HAP-1 (cell line): ENCODE measurements at regions not wholly inside any gene's neighbourhood (a gene's known extent, or its start where the extent isn't known, plus 50 kb on each side); places are given as distances from the start of the nearest gene placed in this dataset.

Experiments
- DNase-seq, 2 experiments: peaks; one replicate each; pipeline ENCODE4 v3.0.0-alpha.2; 2016 to 2020; ENCODE audit warnings: low spot score in 2 of 2
- H3K27me3 ChIP-seq: fragments of 250-450 bp; sonication (Bioruptor Pico); 2 replicates; pipeline ENCODE4 v1.5.1; 2020; ENCODE audit warnings: low read depth, mild to moderate bottlenecking, moderate library complexity
- H3K36me3 ChIP-seq: fragments of 250-450 bp; sonication (Bioruptor Pico); replicated peaks from 2 replicates; pipeline ENCODE4 v1.5.1; 2020; ENCODE audit warnings: mild to moderate bottlenecking
- H3K4me1 ChIP-seq: fragments of 250-450 bp; sonication (Bioruptor Pico); 2 replicates; pipeline ENCODE4 v1.5.1; 2020; ENCODE audit warnings: mild to moderate bottlenecking
- H3K4me3 ChIP-seq: fragments of 250-450 bp; sonication (Bioruptor Pico); 2 replicates; pipeline ENCODE4 v1.5.1; 2020; ENCODE audit warnings: mild to moderate bottlenecking, moderate library complexity
- H3K9me3 ChIP-seq: fragments of 250-450 bp; sonication (Bioruptor Pico); 2 replicates; pipeline ENCODE4 v1.5.1; 2020; ENCODE audit warnings: mild to moderate bottlenecking, moderate library complexity
- in situ Hi-C: fragments of 300-500 bp; cut with MboI; formaldehyde crosslinking; loops from 3 replicates; pipeline ENCODE4 v1.14.3; 2020; ENCODE audit warnings: low sequenced_read_pairs, inconsistent platforms, mixed read lengths

- Histone ChIP-seq H3K36me3 (no peaks in the 10 kb centered on the region), H3K4me1 (no peaks in the 10 kb centered on the region), H3K9me3 (no peaks in the 10 kb centered on the region), H3K27me3 (no peaks in the 10 kb centered on the region), H3K4me3 (no peak overlapping the region)
- in situ Hi-C loops = no loop called here
- no peak for DNase-seq
Measured at GRCh38 chr9:10744669-10745068, 131.9 kb upstream of the PTPRD start.

GRCh38 chr9:10753474-10753873 lies 140.7 kb upstream of the PTPRD start:
- H3K27me3 ChIP-seq = no peaks in the 10 kb centered on the region
- no peaks in the 10 kb centered on the region for H3K4me1 ChIP-seq
- no peaks in the 10 kb centered on the region for H3K9me3 ChIP-seq
- H3K4me3 ChIP-seq = no peak overlapping the region
- DNase-seq = no peak
- no peaks in the 10 kb centered on the region for H3K36me3 ChIP-seq
- in situ Hi-C loops = no loop called here

- no peaks in the 10 kb centered on the region for H3K36me3 ChIP-seq
- H3K27me3 ChIP-seq = no peaks in the 10 kb centered on the region
- in situ Hi-C loops = no loop called here
- H3K9me3 ChIP-seq = no peaks in the 10 kb centered on the region
- no peak for DNase-seq
- H3K4me1 ChIP-seq = no peaks in the 10 kb centered on the region
- no peak overlapping the region for H3K4me3 ChIP-seq
Measured at GRCh38 chr9:10764481-10764880, 151.7 kb upstream of the PTPRD start.

GRCh38 chr9:10773136-10773535 lies 160.3 kb upstream of the PTPRD start:
- in situ Hi-C loops = no loop called here
- no peaks in the 10 kb centered on the region for H3K9me3 ChIP-seq
- H3K27me3 ChIP-seq = no peaks in the 10 kb centered on the region
- no peaks in the 10 kb centered on the region for H3K4me1 ChIP-seq
- no peaks in the 10 kb centered on the region for H3K36me3 ChIP-seq
- no peak overlapping the region for H3K4me3 ChIP-seq
- no peak for DNase-seq

- Histone ChIP-seq H3K4me1 (no peaks in the 10 kb centered on the region), H3K27me3 (no peaks in the 10 kb centered on the region), H3K9me3 (no peaks in the 10 kb centered on the region), H3K4me3 (no peak overlapping the region), H3K36me3 (no peaks in the 10 kb centered on the region)
- DNase-seq = no peak
- in situ Hi-C loops = no loop called here
Measured at GRCh38 chr9:10774051-10774450, 161.2 kb upstream of the PTPRD start.

- in situ Hi-C loops = no loop called here
Measured at GRCh38 chr9:10785255-10785654, 172.5 kb upstream of the PTPRD start.

GRCh38 chr9:10793306-10793705 lies 180.5 kb upstream of the PTPRD start:
- no peak for DNase-seq
- Histone ChIP-seq H3K36me3 (no peaks in the 10 kb centered on the region), H3K4me3 (no peak overlapping the region), H3K9me3 (no peaks in the 10 kb centered on the region), H3K4me1 (no peaks in the 10 kb centered on the region), H3K27me3 (no peaks in the 10 kb centered on the region)
- in situ Hi-C loops = no loop called here

More at GRCh38 chr9:10785255-10785654, 172.5 kb upstream of the PTPRD start:
- H3K36me3 ChIP-seq = no peaks in the 10 kb centered on the region
- H3K27me3 ChIP-seq = no peaks in the 10 kb centered on the region
- H3K4me3 ChIP-seq = no peak overlapping the region
- no peak for DNase-seq
- no peaks in the 10 kb centered on the region for H3K9me3 ChIP-seq
- no peaks in the 10 kb centered on the region for H3K4me1 ChIP-seq

GRCh38 chr9:10804486-10804885 lies 191.7 kb upstream of the PTPRD start:
- Histone ChIP-seq H3K27me3 (no peaks in the 10 kb centered on the region), H3K36me3 (no peaks in the 10 kb centered on the region), H3K4me1 (no peaks in the 10 kb centered on the region), H3K9me3 (no peaks in the 10 kb centered on the region), H3K4me3 (no peak overlapping the region)
- DNase-seq = no peak
- in situ Hi-C loops = no loop called here

GRCh38 chr9:10806868-10807267 lies 194.1 kb upstream of the PTPRD start:
- H3K36me3 ChIP-seq = no peaks in the 10 kb centered on the region
- H3K27me3 ChIP-seq = no peaks in the 10 kb centered on the region
- DNase-seq = no peak
- no peaks in the 10 kb centered on the region for H3K4me1 ChIP-seq
- no peaks in the 10 kb centered on the region for H3K9me3 ChIP-seq
- H3K4me3 ChIP-seq = no peak overlapping the region
- in situ Hi-C loops = no loop called here

GRCh38 chr9:10818206-10818605 lies 205.4 kb upstream of the PTPRD start:
- Histone ChIP-seq H3K27me3 (no peaks in the 10 kb centered on the region), H3K9me3 (no peaks in the 10 kb centered on the region), H3K36me3 (no peaks in the 10 kb centered on the region), H3K4me3 (no peak overlapping the region), H3K4me1 (no peaks in the 10 kb centered on the region)
- no peak for DNase-seq
- in situ Hi-C loops = no loop called here

GRCh38 chr9:10835791-10836463 lies 223.1 kb upstream of the PTPRD start:
- Histone ChIP-seq H3K4me3 (no peak overlapping the region), H3K9me3 (no peaks in the 10 kb centered on the region), H3K36me3 (no peaks in the 10 kb centered on the region), H3K4me1 (no peaks in the 10 kb centered on the region), H3K27me3 (no peaks in the 10 kb centered on the region)
- DNase-seq = no peak
- in situ Hi-C loops = no loop called here

GRCh38 chr9:10843151-10843550 lies 230.3 kb upstream of the PTPRD start:
- Histone ChIP-seq H3K27me3 (no peaks in the 10 kb centered on the region), H3K4me1 (no peaks in the 10 kb centered on the region), H3K9me3 (no peaks in the 10 kb centered on the region), H3K4me3 (no peak overlapping the region), H3K36me3 (no peaks in the 10 kb centered on the region)
- in situ Hi-C loops = no loop called here
- DNase-seq = no peak

GRCh38 chr9:10855847-10856246 lies 243.0 kb upstream of the PTPRD start:
- Histone ChIP-seq H3K4me3 (no peak overlapping the region), H3K27me3 (no peaks in the 10 kb centered on the region), H3K36me3 (no peaks in the 10 kb centered on the region), H3K4me1 (no peaks in the 10 kb centered on the region), H3K9me3 (no peaks in the 10 kb centered on the region)
- in situ Hi-C loops = no loop called here
- DNase-seq = peak; percentile 10 to 12

- in situ Hi-C loops = no loop called here
- no peaks in the 10 kb centered on the region for H3K27me3 ChIP-seq
- DNase-seq = no peak
- H3K4me1 ChIP-seq = no peaks in the 10 kb centered on the region
- H3K36me3 ChIP-seq = no peaks in the 10 kb centered on the region
- no peak overlapping the region for H3K4me3 ChIP-seq
- no peaks in the 10 kb centered on the region for H3K9me3 ChIP-seq
Measured at GRCh38 chr9:10858817-10859216, 246.0 kb upstream of the PTPRD start.

- no peaks in the 10 kb centered on the region for H3K4me1 ChIP-seq
- H3K4me3 ChIP-seq = no peak overlapping the region
- in situ Hi-C loops = no loop called here
- H3K36me3 ChIP-seq = no peaks in the 10 kb centered on the region
- DNase-seq = no peak
- H3K9me3 ChIP-seq = no peaks in the 10 kb centered on the region
- H3K27me3 ChIP-seq = no peaks in the 10 kb centered on the region
Measured at GRCh38 chr9:10863476-10863875, 250.7 kb upstream of the PTPRD start.
